ENCODE measurements at regions not wholly inside any gene's neighbourhood (a gene's known extent, or its start where the extent isn't known, plus 50 kb on each side); places are given as distances from the start of the nearest gene placed in this dataset.

GRCh38 chr4:45745741-45746140, 378.1 kb downstream of the GABRG1 start:
- Histone ChIP-seq H3K9me2 (replicated peaks; ENCODE audit: low read length) (no peaks in the 10 kb centered on the region), H3K4me1 (ENCODE audit: insufficient read depth, low read length) (no peaks in the 10 kb centered on the region), H3K9ac (ENCODE audit: low read length) (no peak overlapping the region), H3K4me2 (ENCODE audit: low read length) (no peak overlapping the region), H3K9me3 (ENCODE audit: low read length) (no peaks in the 10 kb centered on the region), H3K79me2 (ENCODE audit: low read length) (no peaks in the 10 kb centered on the region), H3K36me3 (ENCODE audit: low read depth, low read length) (no peaks in the 10 kb centered on the region), H3F3A (ENCODE audit: low read length, unreplicated experiment) (no peaks in the 10 kb centered on the region), H3K4me3 (ENCODE audit: low read length) (no peak overlapping the region), H3K27ac (ENCODE audit: low read length) (no peak overlapping the region), H4K20me1 (ENCODE audit: low read length) (no peaks in the 10 kb centered on the region), H2AFZ (ENCODE audit: low read length) (no peak overlapping the region), H3K27me3 (ENCODE audit: low read length) (no peaks in the 10 kb centered on the region)
- no TSS peak for BruUV-seq (replicated peaks)
- intact Hi-C loops (cut with micrococcal nuclease) = no loop called here
- ChIA-PET CTCF (no interaction called here), POLR2A (ENCODE audit: unreplicated experiment) (no interaction called here)
- no peak for DNase-seq
- TF ChIP-seq EZH2 (IDR thresholded peaks at IDR 0.05; ENCODE audit: low read length, unreplicated experiment) (no peak), CTCF (conservative IDR thresholded peaks at IDR 0.05; ENCODE audit: low read depth, low read length) (no peak), EZH2phosphoT487 (IDR thresholded peaks at IDR 0.05; ENCODE audit: borderline replicate concordance, low read length) (no peak)
- no peak for ATAC-seq

DNA sequence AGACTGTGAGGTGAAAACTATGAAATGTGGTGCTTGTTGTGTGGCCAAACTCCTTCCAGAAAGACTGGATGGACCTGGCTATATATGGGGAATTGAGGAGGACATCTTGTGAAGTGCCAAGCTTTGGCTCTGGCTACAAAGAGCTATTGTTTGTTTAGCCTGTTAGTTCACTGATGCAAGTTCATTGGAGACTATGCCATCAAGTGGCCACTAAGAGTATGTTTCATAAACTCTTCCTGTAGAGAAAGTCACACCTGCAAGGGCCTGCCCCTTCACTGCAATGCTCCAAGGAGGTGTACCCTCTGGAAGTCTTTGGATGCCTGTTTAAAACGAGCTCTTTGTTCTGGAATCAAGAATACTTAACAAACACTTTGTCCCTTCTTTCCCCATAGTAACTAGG, 382.0 kb downstream of the GABRG1 start:
- Histone ChIP-seq H3F3A (ENCODE audit: low read length, unreplicated experiment) (no peaks in the 10 kb centered on the region), H3K9ac (ENCODE audit: low read length) (no peak overlapping the region), H3K9me3 (ENCODE audit: low read length) (0 out of 2 replicates have a peak, but pooled peaks cover 4% of the 10 kb centered on the region), H3K27me3 (ENCODE audit: low read length) (no peaks in the 10 kb centered on the region), H3K79me2 (ENCODE audit: low read length) (no peaks in the 10 kb centered on the region), H3K27ac (ENCODE audit: low read length) (no peak overlapping the region), H3K4me1 (ENCODE audit: insufficient read depth, low read length) (no peaks in the 10 kb centered on the region), H4K20me1 (ENCODE audit: low read length) (no peaks in the 10 kb centered on the region), H3K36me3 (ENCODE audit: low read depth, low read length) (no peaks in the 10 kb centered on the region), H3K4me2 (ENCODE audit: low read length) (no peak overlapping the region), H3K9me2 (replicated peaks; ENCODE audit: low read length) (no peaks in the 10 kb centered on the region), H2AFZ (ENCODE audit: low read length) (no peak overlapping the region), H3K4me3 (ENCODE audit: low read length) (no peak overlapping the region)
- no TSS peak for BruUV-seq (replicated peaks)
- TF ChIP-seq EZH2 (IDR thresholded peaks at IDR 0.05; ENCODE audit: low read length, unreplicated experiment) = no peak
- no peak for TF ChIP-seq EZH2phosphoT487 (IDR thresholded peaks at IDR 0.05; ENCODE audit: borderline replicate concordance, low read length)
- no peak for TF ChIP-seq CTCF (conservative IDR thresholded peaks at IDR 0.05; ENCODE audit: low read depth, low read length)
- intact Hi-C loops (cut with micrococcal nuclease) = no loop called here
- ChIA-PET POLR2A (ENCODE audit: unreplicated experiment) (no interaction called here), CTCF (interaction anchor here (0.6 to 1.3 kb wide), 3 partner anchors 103 to 288 kb away, joined by 3 to 8 read pairs (median 4); no protein-coding TSS in a partner anchor)
- DNase-seq (no peak), ATAC-seq (peak; percentile 31; the same call in 1 of the 2 replicates)

DNA sequence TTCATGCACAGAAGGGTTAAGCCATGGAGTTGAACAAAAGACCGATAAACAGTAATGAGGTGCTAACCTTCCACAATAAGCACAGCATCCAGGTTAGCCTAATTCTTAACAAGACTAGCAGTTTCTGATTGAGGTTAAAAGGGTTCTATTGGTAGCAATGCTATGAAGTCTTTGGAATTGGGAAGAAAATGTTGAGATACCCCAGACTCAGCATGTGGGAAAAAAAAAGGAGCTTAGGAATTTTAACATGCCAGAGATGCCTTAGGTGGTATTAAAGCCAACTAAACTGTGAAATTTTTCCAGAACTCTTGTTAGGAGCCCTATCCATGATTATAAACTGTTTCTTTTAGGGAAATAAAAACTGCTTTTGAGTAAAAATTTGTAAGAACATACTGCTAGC, 391.7 kb downstream of the GABRG1 start:
- DNase-seq = no peak
- no peak for ATAC-seq
- no peak for TF ChIP-seq EZH2phosphoT487 (IDR thresholded peaks at IDR 0.05; ENCODE audit: borderline replicate concordance, low read length)
- Histone ChIP-seq H3K9me2 (replicated peaks; ENCODE audit: low read length) (no peaks in the 10 kb centered on the region), H3K4me3 (ENCODE audit: low read length) (no peak overlapping the region), H3K4me2 (ENCODE audit: low read length) (no peak overlapping the region), H3K27ac (ENCODE audit: low read length) (no peak overlapping the region), H4K20me1 (ENCODE audit: low read length) (no peaks in the 10 kb centered on the region), H3K4me1 (ENCODE audit: insufficient read depth, low read length) (no peaks in the 10 kb centered on the region), H3K9ac (ENCODE audit: low read length) (no peak overlapping the region), H3K36me3 (ENCODE audit: low read depth, low read length) (no peaks in the 10 kb centered on the region), H3K9me3 (ENCODE audit: low read length) (no peaks in the 10 kb centered on the region), H3K27me3 (ENCODE audit: low read length) (no peaks in the 10 kb centered on the region), H3K79me2 (ENCODE audit: low read length) (no peaks in the 10 kb centered on the region), H3F3A (ENCODE audit: low read length, unreplicated experiment) (no peaks in the 10 kb centered on the region), H2AFZ (ENCODE audit: low read length) (no peak overlapping the region)
- BruUV-seq (replicated peaks) = no TSS peak
- ChIA-PET CTCF (no interaction called here), POLR2A (ENCODE audit: unreplicated experiment) (no interaction called here)
- intact Hi-C loops (cut with micrococcal nuclease) = no loop called here
